GM18519 (cell line): ENCODE measurements at regions not wholly inside any gene's neighbourhood (a gene's known extent, or its start where the extent isn't known, plus 50 kb on each side); places are given as distances from the start of the nearest gene placed in this dataset.
"Not testable (repeated sequence)": the region's sequence is repeated elsewhere in the genome, so short reads cannot be mapped to it uniquely, and the experiment has no call there.

Source experiments
- ATAC-seq: cut with Tn5 transposase; IDR thresholded peaks from one replicate; pipeline ENCODE4 v1.9.1; 2021; ENCODE audit warnings: mild to moderate bottlenecking, moderate library complexity; ENCODE audit not compliant: unreplicated experiment, low FRiP score

GRCh38 chr3:118137778-118138177 is 896.9 kb downstream of the IGSF11 start:
- no peak for ATAC-seq

GRCh38 chr3:118144919-118145318 is 889.7 kb downstream of the IGSF11 start:
- no peak for ATAC-seq

- no peak for ATAC-seq
Observed at GRCh38 chr3:118146658-118147375, 887.8 kb downstream of the IGSF11 start.

- ATAC-seq: no peak
Observed at GRCh38 chr3:118151164-118151563, 883.5 kb downstream of the IGSF11 start.

- not testable (repeated sequence) for ATAC-seq
Observed at GRCh38 chr3:118162627-118163588, 871.7 kb downstream of the IGSF11 start.

GRCh38 chr3:118165413-118165812 is 869.2 kb downstream of the IGSF11 start:
- no peak for ATAC-seq

GRCh38 chr3:118167571-118167970 is 867.1 kb downstream of the IGSF11 start:
- ATAC-seq: no peak

- no peak for ATAC-seq
Observed at GRCh38 chr3:118168175-118168574, 866.5 kb downstream of the IGSF11 start.

GRCh38 chr3:118171236-118171852 is 863.3 kb downstream of the IGSF11 start:
- ATAC-seq: no peak

- no peak for ATAC-seq
Observed at GRCh38 chr3:118180853-118181252, 853.8 kb downstream of the IGSF11 start.

GRCh38 chr3:118181274-118181673 is 853.4 kb downstream of the IGSF11 start:
- ATAC-seq: no peak

- no peak for ATAC-seq
Observed at GRCh38 chr3:118186051-118186450, 848.6 kb downstream of the IGSF11 start.

- no peak for ATAC-seq
Observed at GRCh38 chr3:118187221-118187620, 847.4 kb downstream of the IGSF11 start.

- no peak for ATAC-seq
Observed at GRCh38 chr3:118196183-118196582, 838.5 kb downstream of the IGSF11 start.

- ATAC-seq: no peak
Observed at GRCh38 chr3:118199044-118199443, 835.6 kb downstream of the IGSF11 start.

GRCh38 chr3:118204052-118204656 is 830.5 kb downstream of the IGSF11 start:
- ATAC-seq: no peak

- no peak for ATAC-seq
Observed at GRCh38 chr3:118207271-118207670, 827.4 kb downstream of the IGSF11 start.

GRCh38 chr3:118208642-118209041 is 826.0 kb downstream of the IGSF11 start:
- ATAC-seq: no peak

- no peak for ATAC-seq
Observed at GRCh38 chr3:118213892-118214291, 820.8 kb downstream of the IGSF11 start.

- no peak for ATAC-seq
Observed at GRCh38 chr3:118226206-118226605, 808.4 kb downstream of the IGSF11 start.

GRCh38 chr3:118227191-118227590 is 807.5 kb downstream of the IGSF11 start:
- no peak for ATAC-seq
